KMS-11 (cell line): ENCODE measurements at regions not wholly inside any gene's neighbourhood (a gene's known extent, or its start where the extent isn't known, plus 50 kb on each side); places are given as distances from the start of the nearest gene placed in this dataset.
"Not testable (repeated sequence)": the region's sequence is repeated elsewhere in the genome, so short reads cannot be mapped to it uniquely, and the experiment has no call there.

Experiments
- H2AFZ ChIP-seq: fragments of 200-600 bp; sonication (generic); 2 replicates; pipeline ENCODE4 v1.6.1; 2016; ENCODE audit warnings: antibody characterized with exemption, mixed run types, low read depth
- H3K27ac ChIP-seq: fragments of 200-600 bp; sonication (generic); 2 replicates; pipeline ENCODE4 v1.6.1; 2016; ENCODE audit warnings: mild to moderate bottlenecking, mixed run types
- H3K27me3 ChIP-seq: fragments of 200-600 bp; sonication (generic); 2 replicates; pipeline ENCODE4 v1.6.1; 2017; ENCODE audit warnings: mild to moderate bottlenecking, low read depth, mixed run types, moderate library complexity; ENCODE audit not compliant: insufficient read depth
- H3K36me3 ChIP-seq: fragments of 200-600 bp; sonication (generic); 2 replicates; pipeline ENCODE4 v1.6.1; 2017; ENCODE audit warnings: mild to moderate bottlenecking, mixed run types; ENCODE audit not compliant: insufficient read depth
- H3K4me1 ChIP-seq: fragments of 200-600 bp; sonication (generic); 2 replicates; pipeline ENCODE4 v1.6.1; 2016; ENCODE audit warnings: mild to moderate bottlenecking, low read depth, mixed run types; ENCODE audit not compliant: poor library complexity, severe bottlenecking
- H3K4me2 ChIP-seq: fragments of 200-600 bp; sonication (generic); 2 replicates; pipeline ENCODE4 v1.7.0; 2016; ENCODE audit warnings: mild to moderate bottlenecking, mixed run types
- H3K4me3 ChIP-seq: fragments of 200-600 bp; sonication (generic); IDR thresholded peaks from 2 replicates; pipeline ENCODE4 v1.6.1; 2017; ENCODE audit warnings: low read depth, low read length, mixed read lengths; ENCODE audit not compliant: insufficient read depth
- H3K79me2 ChIP-seq: fragments of 200-600 bp; sonication (generic); 2 replicates; pipeline ENCODE4 v1.6.1; 2016; ENCODE audit warnings: low read depth, mixed run types; ENCODE audit not compliant: insufficient read depth
- H3K9ac ChIP-seq: fragments of 200-600 bp; sonication (generic); 2 replicates; pipeline ENCODE4 v1.6.1; 2016; ENCODE audit warnings: mild to moderate bottlenecking, mixed run types
- H4K20me1 ChIP-seq: fragments of 200-600 bp; sonication (generic); 2 replicates; pipeline ENCODE4 v1.6.1; 2016; ENCODE audit warnings: mild to moderate bottlenecking, mixed run types; ENCODE audit not compliant: insufficient read depth
- TF ChIP-seq, protein P1 (sequence below): fragments of 200-600 bp; sonication (generic); conservative IDR thresholded peaks from 2 replicates; pipeline ENCODE4 v1.6.1; 2017; ENCODE audit warnings: low read depth, mild to moderate bottlenecking, antibody characterized with exemption, low read length, moderate library complexity, mixed read lengths

DNA sequence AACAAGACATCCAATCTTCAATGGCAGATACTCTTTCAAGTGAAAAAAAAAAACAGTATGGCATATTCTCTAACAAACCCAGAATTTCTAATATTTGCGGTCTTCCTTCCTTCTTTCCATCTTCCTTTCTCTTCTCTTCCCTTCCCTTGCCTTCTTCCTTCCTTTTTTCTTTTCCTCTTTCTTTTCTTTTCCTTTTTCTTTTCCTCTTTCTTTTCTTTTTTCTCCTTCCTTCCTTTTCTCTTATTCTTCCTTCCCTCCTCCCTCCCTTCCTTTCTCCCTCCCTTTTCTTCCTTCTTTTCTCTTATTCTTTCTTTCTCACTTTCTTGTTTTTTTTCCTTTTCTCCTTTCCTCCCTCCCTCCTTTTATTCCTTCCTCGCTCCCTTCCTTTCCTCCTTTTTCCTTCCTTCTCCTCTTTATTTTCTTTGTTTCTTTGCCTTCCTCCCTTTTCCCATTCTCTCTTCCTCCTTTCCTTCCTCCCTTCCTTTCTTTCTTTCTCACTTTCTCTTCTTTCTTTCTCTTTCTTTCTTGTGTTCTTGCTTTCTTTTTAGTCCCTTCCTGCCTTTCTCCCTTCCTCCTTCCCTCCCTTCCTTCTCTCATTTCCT, 209.0 kb downstream of the ZNF92 start:
- H3K9ac ChIP-seq, H3K27ac ChIP-seq, H3K4me3 ChIP-seq, H3K36me3 ChIP-seq, H3K4me2 ChIP-seq, H3K4me1 ChIP-seq, H4K20me1 ChIP-seq, H3K79me2 ChIP-seq, H3K27me3 ChIP-seq, H2AFZ ChIP-seq: not testable (repeated sequence)

DNA sequence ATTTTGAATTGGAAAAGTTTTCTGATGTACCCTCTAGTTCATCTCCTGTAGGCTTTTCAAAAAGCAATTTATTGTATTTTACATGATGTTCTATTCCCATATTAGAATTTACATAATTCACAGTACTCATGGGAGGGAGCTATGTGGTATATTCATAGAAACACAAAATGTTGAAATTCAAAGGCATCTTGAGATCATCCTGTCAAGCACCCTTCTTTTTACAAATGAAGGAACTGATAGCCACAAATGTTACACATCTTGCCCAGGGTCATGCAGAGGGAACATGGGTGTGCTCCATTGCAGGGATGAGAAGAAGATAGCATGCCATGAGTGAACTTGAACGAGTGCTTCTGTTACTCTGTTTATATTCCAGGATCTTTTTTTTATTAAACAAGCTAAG, 228.8 kb downstream of the ZNF92 start:
- not testable (repeated sequence) for H3K4me2 ChIP-seq

GRCh38 chr7:65609131-65609530, 235.5 kb downstream of the ZNF92 start:
- no peak overlapping the region for H2AFZ ChIP-seq
- TF ChIP-seq, protein P1, sequence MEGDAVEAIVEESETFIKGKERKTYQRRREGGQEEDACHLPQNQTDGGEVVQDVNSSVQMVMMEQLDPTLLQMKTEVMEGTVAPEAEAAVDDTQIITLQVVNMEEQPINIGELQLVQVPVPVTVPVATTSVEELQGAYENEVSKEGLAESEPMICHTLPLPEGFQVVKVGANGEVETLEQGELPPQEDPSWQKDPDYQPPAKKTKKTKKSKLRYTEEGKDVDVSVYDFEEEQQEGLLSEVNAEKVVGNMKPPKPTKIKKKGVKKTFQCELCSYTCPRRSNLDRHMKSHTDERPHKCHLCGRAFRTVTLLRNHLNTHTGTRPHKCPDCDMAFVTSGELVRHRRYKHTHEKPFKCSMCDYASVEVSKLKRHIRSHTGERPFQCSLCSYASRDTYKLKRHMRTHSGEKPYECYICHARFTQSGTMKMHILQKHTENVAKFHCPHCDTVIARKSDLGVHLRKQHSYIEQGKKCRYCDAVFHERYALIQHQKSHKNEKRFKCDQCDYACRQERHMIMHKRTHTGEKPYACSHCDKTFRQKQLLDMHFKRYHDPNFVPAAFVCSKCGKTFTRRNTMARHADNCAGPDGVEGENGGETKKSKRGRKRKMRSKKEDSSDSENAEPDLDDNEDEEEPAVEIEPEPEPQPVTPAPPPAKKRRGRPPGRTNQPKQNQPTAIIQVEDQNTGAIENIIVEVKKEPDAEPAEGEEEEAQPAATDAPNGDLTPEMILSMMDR = no peak
- H3K4me3 ChIP-seq = no peak overlapping the region
- no peaks in the 10 kb centered on the region for H3K4me1 ChIP-seq
- no peak overlapping the region for H3K9ac ChIP-seq
- H4K20me1 ChIP-seq = no peaks in the 10 kb centered on the region
- no peaks in the 10 kb centered on the region for H3K27me3 ChIP-seq
- no peak overlapping the region for H3K27ac ChIP-seq
- no peaks in the 10 kb centered on the region for H3K36me3 ChIP-seq
- H3K79me2 ChIP-seq = no peaks in the 10 kb centered on the region
- no peak overlapping the region for H3K4me2 ChIP-seq

More for the DNA sequence above, 228.8 kb downstream of the ZNF92 start:
- H2AFZ ChIP-seq, H3K4me3 ChIP-seq, H3K4me1 ChIP-seq, H4K20me1 ChIP-seq, H3K27ac ChIP-seq, H3K79me2 ChIP-seq, H3K9ac ChIP-seq, H3K36me3 ChIP-seq, H3K27me3 ChIP-seq: not testable (repeated sequence)

DNA sequence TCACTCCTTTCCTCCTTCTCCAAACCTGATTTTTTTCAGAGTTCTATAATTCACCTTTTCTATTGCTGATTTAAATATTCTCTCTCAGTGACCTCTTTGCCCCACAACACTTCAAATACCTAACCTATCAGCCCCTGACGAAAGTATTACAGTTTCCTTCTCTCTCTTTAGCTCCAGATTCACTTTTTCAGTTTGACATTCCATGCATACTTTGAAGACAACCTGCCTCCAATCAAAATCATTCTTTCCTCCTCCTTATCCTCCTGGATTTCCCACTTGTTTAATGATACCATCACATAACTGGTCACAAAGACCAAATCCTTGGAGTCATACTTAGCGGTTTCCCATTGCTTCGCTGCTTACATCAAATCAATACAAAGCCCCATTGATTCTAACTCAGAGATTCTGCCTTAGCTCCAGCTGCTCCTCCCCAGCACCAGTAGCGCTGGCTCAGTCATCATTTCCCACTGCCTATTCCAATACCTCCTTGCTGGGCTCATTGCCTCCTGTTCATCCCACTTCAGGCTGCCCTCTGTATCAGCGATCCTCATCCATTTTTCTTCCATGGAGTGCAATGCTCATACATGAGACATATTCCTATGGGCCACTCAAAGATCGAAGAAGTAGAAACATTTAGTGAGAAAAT, 240.1 kb downstream of the ZNF92 start:
- not testable (repeated sequence) for H4K20me1 ChIP-seq, H3K4me2 ChIP-seq, H3K4me1 ChIP-seq, H3K27me3 ChIP-seq, H3K36me3 ChIP-seq, H3K9ac ChIP-seq, H3K4me3 ChIP-seq, H2AFZ ChIP-seq, H3K79me2 ChIP-seq, H3K27ac ChIP-seq

- not testable (repeated sequence) for H3K4me3 ChIP-seq, H4K20me1 ChIP-seq, H3K27ac ChIP-seq, H3K27me3 ChIP-seq, H3K9ac ChIP-seq, H2AFZ ChIP-seq, H3K79me2 ChIP-seq, H3K4me1 ChIP-seq, H3K36me3 ChIP-seq
- H3K4me2 ChIP-seq = peak overlapping the region; percentile 4; the same call in 1 of the 2 replicates
Measured at GRCh38 chr7:65616111-65616510, 242.5 kb downstream of the ZNF92 start.

- not testable (repeated sequence) for H2AFZ ChIP-seq, H3K27ac ChIP-seq, H3K79me2 ChIP-seq, H3K4me3 ChIP-seq, H4K20me1 ChIP-seq, H3K9ac ChIP-seq, H3K27me3 ChIP-seq, H3K36me3 ChIP-seq, H3K4me2 ChIP-seq
- peaks cover 12% of the 10 kb centered on the region for H3K4me1 ChIP-seq
Measured at GRCh38 chr7:65620216-65620615, 246.6 kb downstream of the ZNF92 start.
